Osteocyte (in vitro differentiated cells): ENCODE measurements at regions not wholly inside any gene's neighbourhood (a gene's known extent, or its start where the extent isn't known, plus 50 kb on each side); places are given as distances from the start of the nearest gene placed in this dataset.

Source experiments
- DNase-seq: peaks from one replicate; pipeline ENCODE4 v3.0.0; 2021; ENCODE audit warnings: mixed read lengths; ENCODE audit not compliant: unreplicated experiment; ENCODE audit errors: extremely low spot score
- H3K27ac Mint-ChIP-seq: one replicate; pipeline ENCODE4 v1.8.0; 2021; ENCODE audit warnings: mild to moderate bottlenecking, mixed read lengths; ENCODE audit not compliant: unreplicated experiment
- H3K27me3 Mint-ChIP-seq: one replicate; pipeline ENCODE4 v1.8.0; 2021; ENCODE audit warnings: mixed read lengths; ENCODE audit not compliant: unreplicated experiment
- H3K36me3 Mint-ChIP-seq: one replicate; pipeline ENCODE4 v1.8.0; 2021; ENCODE audit warnings: mixed read lengths; ENCODE audit not compliant: unreplicated experiment
- H3K4me1 Mint-ChIP-seq: one replicate; pipeline ENCODE4 v1.8.0; 2021; ENCODE audit warnings: mixed read lengths; ENCODE audit not compliant: unreplicated experiment
- H3K4me3 Mint-ChIP-seq: one replicate; pipeline ENCODE4 v1.8.0; 2021; ENCODE audit warnings: mild to moderate bottlenecking, moderate library complexity, mixed read lengths; ENCODE audit not compliant: unreplicated experiment
- H3K9me3 Mint-ChIP-seq: one replicate; pipeline ENCODE4 v1.8.0; 2021; ENCODE audit warnings: mixed read lengths; ENCODE audit not compliant: unreplicated experiment
- TF ChIP-seq, protein P1 (sequence below): fragments of 200-600 bp; sonication (generic); IDR thresholded peaks from 2 replicates; pipeline ENCODE4 v1.5.0; 2021; ENCODE audit warnings: antibody characterized with exemption, mild to moderate bottlenecking, moderate library complexity

DNA sequence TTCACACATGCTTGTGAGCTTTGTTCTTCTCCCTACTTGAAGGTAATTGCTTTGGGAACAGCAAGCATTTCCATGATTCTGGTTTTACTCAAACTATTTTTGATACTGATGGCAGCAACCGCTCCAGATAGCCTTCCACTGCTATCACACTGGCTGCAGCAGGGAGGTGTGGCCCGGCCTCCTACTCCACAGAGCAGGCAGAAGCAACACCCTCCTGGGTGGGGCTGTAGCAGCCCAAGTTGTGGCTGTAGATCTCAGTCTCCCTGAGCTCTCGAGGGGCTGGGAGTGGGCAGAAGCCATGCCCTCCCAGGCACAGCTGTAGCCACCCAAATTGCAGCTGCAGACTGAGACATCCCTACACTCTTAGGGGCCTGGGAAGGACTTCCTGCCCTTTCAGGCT lies 878.8 kb upstream of the GBE1 start:
- H3K27me3 Mint-ChIP-seq = no peaks in the 10 kb centered on the region
- no peak overlapping the region for H3K27ac Mint-ChIP-seq
- H3K4me3 Mint-ChIP-seq = no peak overlapping the region
- H3K9me3 Mint-ChIP-seq = no peaks in the 10 kb centered on the region
- H3K36me3 Mint-ChIP-seq = no peaks in the 10 kb centered on the region
- TF ChIP-seq, protein P1, sequence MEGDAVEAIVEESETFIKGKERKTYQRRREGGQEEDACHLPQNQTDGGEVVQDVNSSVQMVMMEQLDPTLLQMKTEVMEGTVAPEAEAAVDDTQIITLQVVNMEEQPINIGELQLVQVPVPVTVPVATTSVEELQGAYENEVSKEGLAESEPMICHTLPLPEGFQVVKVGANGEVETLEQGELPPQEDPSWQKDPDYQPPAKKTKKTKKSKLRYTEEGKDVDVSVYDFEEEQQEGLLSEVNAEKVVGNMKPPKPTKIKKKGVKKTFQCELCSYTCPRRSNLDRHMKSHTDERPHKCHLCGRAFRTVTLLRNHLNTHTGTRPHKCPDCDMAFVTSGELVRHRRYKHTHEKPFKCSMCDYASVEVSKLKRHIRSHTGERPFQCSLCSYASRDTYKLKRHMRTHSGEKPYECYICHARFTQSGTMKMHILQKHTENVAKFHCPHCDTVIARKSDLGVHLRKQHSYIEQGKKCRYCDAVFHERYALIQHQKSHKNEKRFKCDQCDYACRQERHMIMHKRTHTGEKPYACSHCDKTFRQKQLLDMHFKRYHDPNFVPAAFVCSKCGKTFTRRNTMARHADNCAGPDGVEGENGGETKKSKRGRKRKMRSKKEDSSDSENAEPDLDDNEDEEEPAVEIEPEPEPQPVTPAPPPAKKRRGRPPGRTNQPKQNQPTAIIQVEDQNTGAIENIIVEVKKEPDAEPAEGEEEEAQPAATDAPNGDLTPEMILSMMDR = no peak
- DNase-seq = no peak
- no peaks in the 10 kb centered on the region for H3K4me1 Mint-ChIP-seq

DNA sequence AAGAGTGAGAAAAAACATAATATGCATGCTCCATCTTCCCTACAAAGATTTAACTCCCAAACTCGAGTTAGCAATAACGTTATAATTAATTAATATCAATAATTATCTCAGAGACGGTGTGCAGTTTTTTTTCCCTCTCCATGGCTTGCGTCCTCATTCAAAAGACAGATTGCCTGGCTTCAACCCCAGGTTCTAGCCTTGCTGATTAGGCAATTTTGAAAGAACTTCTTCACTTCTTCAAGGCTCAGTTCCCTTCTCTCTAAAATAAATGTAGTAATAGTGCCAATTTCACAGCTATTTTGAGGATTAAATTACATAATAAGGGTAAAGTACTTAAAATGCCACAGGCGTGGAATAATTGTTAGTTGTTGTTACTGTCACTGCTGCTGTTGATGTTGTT lies 876.1 kb upstream of the GBE1 start:
- Mint-ChIP-seq H3K27me3 (no peaks in the 10 kb centered on the region), H3K27ac (no peak overlapping the region), H3K36me3 (no peaks in the 10 kb centered on the region), H3K4me1 (peaks cover 13% of the 10 kb centered on the region), H3K4me3 (no peak overlapping the region), H3K9me3 (no peaks in the 10 kb centered on the region)
- DNase-seq = no peak
- TF ChIP-seq, protein P1 = no peak

DNA sequence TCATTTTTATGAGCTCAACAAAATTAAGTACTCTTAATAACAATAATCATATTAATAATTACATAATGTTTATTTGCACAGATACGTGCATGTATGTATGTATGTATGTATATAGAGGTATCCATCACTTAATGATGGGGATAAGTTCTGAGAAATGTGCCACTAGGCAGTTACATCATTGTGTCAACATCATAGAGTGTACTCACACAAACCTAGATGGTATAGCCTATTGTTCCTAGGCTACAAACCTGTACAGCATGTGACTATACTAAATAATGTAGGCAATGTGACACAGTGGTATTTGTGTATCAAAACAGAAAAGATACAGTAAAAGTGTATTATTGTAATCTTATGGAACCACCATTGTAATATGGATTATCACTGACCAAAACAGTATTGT lies 874.7 kb upstream of the GBE1 start:
- Mint-ChIP-seq H3K4me1 (peaks cover 14% of the 10 kb centered on the region), H3K9me3 (no peaks in the 10 kb centered on the region), H3K36me3 (no peaks in the 10 kb centered on the region), H3K4me3 (no peak overlapping the region), H3K27me3 (no peaks in the 10 kb centered on the region), H3K27ac (no peak overlapping the region)
- TF ChIP-seq, protein P1 = no peak
- no peak for DNase-seq

DNA sequence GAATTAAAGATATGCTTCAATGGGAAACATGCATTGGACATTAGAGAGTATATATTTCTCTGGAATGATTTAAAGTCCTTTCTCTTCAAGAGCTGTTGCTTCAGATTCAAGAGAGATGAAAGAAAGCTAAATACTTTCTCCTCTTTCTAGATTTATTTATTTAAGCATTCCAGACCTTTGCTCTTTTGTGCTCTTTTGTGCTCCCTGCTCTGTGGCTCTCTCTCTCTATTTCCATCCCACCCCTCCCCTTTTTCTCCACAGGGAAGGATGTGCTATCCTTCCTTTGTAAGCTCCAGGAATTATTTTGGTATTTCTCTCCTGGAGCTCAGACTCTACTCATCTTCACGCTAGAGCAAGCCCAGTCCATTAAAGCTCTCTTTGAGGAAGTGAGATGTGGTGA lies 871.9 kb upstream of the GBE1 start:
- Mint-ChIP-seq H3K36me3 (no peaks in the 10 kb centered on the region), H3K9me3 (peaks cover 6% of the 10 kb centered on the region), H3K4me3 (no peak overlapping the region), H3K4me1 (peaks cover 14% of the 10 kb centered on the region), H3K27me3 (no peaks in the 10 kb centered on the region), H3K27ac (no peak overlapping the region)
- TF ChIP-seq, protein P1 = no peak
- DNase-seq = no peak

DNA sequence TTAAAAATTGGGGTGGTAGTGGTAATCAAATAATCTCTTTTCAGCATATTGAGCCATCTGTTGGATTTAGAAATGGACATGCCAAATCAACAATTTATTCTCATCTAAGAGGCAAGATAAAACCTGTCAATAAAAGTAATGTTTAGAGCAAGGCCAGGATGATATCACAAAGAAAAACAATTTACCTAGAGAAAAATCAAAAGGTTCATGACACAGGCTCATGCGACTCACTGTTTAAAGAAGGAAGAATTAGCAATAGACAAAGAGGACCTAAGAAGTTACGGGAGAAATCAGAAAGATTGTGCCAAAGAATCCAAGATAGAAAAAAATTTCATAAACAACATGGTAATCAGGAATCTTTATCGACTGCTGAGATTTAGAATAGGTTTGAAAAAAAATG lies 868.5 kb upstream of the GBE1 start:
- TF ChIP-seq, protein P1 = no peak
- H3K4me1 Mint-ChIP-seq = peaks cover 14% of the 10 kb centered on the region
- H3K27me3 Mint-ChIP-seq = no peaks in the 10 kb centered on the region
- no peak overlapping the region for H3K27ac Mint-ChIP-seq
- no peak overlapping the region for H3K4me3 Mint-ChIP-seq
- no peaks in the 10 kb centered on the region for H3K36me3 Mint-ChIP-seq
- peaks cover 6% of the 10 kb centered on the region for H3K9me3 Mint-ChIP-seq
- DNase-seq = no peak
